Left ventricle myocardium superior (tissue), 1 donor: ENCODE measurements at regions not wholly inside any gene's neighbourhood (a gene's known extent, or its start where the extent isn't known, plus 50 kb on each side); places are given as distances from the start of the nearest gene placed in this dataset.

Experiments
- ATAC-seq: fragments of 200-7000 bp; cut with Tn5 transposase; one replicate; pipeline ENCODE4 v1.9.1; 2020; ENCODE audit warnings: mild to moderate bottlenecking, moderate library complexity
- DNase-seq: peaks from one replicate; pipeline ENCODE4 v3.0.0-alpha.2; 2020
- intact Hi-C: fragments of 100-400 bp; cut with micrococcal nuclease; formaldehyde crosslinking; loops from one replicate; pipeline ENCODE4 v1.11.0; 2022
- donor health status: DM: no; HTN: yes; CAD: no; lungs with severe emphysema.

DNA sequence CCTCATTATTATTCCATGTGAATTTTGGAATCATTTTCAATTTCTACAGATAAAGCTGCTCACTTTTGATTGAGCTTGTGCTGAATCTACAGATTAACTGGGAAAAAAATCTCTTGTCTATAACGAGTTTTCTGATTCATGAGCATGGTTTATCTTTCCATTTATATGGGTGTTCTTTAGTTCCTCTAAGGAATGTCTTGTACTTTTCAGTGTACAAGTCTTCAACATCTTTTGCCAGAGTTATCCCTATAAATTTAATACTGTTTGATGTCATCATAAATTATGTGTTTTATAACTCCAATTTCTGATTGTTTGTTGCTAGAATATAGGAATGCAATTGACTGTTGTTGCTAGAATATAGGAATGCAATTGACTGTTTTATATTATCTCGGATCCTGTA lies 533.8 kb downstream of the OLFM4 start:
- intact Hi-C loops = no loop called here
- no peak for ATAC-seq
- no peak for DNase-seq

DNA sequence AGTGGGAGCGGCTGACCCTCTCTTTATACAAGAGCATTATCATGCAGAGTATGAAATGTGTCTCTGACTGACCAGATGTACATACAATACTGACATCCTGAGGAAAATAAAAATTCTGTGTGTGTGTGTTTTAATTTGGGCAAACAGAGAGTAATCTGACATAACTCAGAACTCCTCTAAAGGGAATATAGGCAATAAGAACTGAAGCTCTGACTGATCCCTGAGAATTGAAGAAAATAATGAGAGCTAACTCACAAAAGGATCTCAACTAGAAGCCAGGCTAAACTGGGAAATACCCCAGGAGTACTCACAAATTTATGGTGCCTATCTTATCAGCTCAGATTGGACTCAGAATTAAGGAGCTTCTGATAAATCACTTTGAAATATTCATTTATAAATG lies 539.9 kb downstream of the OLFM4 start:
- intact Hi-C loops = no loop called here
- DNase-seq = no peak
- no peak for ATAC-seq

DNA sequence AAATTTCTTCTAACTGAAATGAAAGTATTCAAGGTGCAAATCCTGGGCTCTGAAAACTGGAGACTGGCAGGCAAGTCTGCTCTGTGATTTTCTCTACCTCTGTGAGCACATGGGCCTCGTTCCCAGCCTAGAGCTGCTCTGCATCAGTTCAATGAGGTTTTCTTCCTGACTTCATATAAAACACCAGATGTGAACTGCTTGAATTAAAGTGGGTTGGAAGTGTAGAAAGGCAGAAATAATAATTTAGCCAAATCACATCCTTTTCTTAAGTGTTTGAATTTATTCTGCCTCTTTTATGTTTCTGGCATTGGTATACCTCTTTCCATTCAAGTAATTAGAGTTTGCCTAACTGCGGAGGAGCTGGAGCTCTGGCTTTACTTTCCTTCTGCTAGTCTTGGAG lies 540.8 kb downstream of the OLFM4 start:
- intact Hi-C loops = no loop called here
- ATAC-seq = no peak
- DNase-seq = no peak

DNA sequence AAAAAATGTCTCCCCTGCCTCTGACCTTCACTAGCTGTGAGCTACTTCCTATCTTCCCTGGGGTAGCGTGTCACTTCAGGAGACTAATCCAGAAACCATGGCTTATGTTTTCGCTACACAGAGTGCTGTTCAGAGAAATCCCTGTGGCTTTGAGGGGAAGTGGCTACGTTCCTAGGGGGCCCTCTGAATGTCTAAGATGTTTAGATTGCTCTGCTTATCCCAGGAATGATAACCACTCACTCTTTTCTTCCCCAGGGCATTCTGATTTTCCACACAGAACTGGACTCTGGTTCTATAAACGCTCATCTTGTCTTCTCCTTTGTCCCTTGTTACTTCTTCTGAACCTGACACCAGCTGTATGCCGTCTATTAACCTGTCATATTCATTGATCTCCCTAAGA lies 572.5 kb downstream of the OLFM4 start:
- DNase-seq (no peak), ATAC-seq (no peak)
- intact Hi-C loops = no loop called here

DNA sequence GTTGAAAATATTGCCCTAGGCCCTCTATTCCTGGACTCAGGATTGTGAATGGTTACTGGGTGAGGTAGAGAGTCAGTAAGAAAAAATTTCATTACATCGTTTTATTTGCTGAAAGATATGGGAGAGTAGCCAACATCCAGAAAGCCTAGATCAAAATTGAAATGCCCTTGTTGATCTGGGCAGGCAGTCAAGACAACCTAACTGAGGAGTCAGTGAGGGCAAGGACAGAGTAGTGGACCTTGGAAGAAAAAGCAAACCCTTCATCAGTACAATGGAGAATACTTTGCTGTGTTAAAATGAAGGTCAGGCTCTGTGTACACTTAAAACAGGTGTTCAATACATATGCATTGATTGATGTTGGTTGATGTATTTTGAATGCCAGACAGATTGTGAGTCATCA lies 576.7 kb downstream of the OLFM4 start:
- intact Hi-C loops = no loop called here
- no peak for DNase-seq
- no peak for ATAC-seq

DNA sequence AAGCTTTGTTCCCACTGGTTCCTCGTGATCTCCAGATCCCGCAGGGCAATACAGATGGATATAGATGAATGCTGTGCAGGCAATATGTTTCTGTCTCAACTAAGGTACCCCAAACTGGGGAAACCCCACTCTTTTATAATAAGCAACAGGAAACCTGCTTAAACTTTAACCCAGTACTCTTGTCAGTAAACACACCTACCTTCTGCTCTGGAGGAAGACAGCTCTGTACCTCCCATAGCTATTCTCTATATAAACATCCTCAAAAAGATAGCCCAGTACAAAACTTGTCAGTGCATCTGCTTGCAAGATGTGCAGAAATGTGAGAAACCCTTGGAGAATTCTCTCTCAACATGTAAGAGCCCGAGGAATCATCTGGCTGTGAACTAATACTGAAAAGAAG lies 583.6 kb downstream of the OLFM4 start:
- no peak for DNase-seq
- intact Hi-C loops = no loop called here
- ATAC-seq = no peak

DNA sequence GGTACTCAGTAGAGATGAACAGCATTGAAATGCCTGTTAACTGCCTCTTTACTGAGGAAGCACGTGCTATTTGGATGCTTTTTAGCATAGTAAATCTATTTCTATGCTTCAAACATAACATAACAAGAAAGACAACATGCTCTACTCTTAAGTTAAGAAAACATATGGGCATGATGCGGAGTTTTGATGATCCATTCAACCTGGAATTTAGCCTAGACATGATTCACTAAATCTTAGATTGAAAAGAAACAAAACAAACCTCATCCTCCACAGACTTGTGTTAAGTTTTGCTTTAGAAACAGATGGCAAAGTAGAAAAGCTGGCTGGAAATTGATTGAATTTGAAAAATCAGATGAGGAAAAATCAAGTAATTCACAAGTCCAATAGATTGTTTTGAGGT lies 593.8 kb downstream of the OLFM4 start:
- DNase-seq (no peak), ATAC-seq (no peak)
- intact Hi-C loops = no loop called here

DNA sequence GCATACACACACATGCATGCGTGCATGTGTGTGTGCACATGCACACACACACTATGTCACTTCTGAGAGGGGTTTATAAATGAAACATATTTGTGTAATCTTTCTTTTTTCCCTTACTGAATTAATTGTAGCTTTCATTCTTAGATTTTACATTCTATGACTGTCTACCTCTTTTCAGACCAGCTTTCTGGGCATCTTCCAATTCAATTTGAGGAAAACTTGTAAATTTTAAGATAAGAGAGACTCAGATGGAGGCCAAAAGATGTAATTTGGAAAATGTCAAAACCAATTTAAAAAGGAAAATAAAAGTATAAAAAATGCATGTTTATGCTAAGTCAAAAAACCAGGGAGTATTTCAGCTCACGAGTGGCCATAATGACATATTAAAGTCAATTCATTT lies 594.5 kb downstream of the OLFM4 start:
- intact Hi-C loops = no loop called here
- DNase-seq (no peak), ATAC-seq (no peak)

DNA sequence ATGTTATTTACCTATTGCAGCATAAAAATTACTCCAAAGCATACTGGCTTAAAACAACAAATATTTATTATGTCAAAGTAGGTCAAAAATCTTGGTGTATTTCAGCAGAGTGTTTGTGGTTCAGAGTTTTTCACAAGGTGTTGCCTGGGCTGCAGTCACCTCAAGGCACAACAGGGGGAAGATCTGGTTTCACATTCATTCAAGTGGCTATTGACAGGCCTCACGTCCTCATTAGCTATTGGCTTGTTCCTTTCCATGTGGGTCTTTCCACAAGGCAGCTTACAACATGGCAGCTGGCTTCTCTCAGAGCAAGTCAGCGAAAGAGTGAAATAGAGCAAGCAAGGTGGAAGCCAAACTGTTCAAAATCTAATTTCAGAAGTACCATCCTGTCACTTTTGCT lies 602.9 kb downstream of the OLFM4 start:
- no peak for DNase-seq
- intact Hi-C loops = no loop called here
- ATAC-seq = no peak

DNA sequence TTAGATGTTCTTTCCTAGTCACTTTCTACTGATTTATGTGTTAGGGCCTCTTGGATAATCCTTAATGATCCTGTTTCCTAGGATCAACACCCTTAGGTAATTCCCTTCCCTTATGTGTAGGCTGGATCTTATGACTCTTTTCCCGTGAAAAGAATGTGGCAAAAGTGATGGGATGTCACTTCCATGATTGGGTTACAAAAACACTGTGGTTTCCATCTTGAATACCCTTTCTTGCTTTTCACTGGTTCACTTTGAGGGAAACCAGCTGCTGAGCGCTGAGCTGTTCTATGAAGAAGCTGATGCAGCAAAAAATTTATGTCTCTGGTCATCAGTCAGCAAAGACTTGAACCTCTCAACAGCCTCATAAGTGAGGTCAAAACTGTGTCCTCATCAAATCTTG lies 609.4 kb downstream of the OLFM4 start:
- no peak for DNase-seq
- no peak for ATAC-seq
- intact Hi-C loops = no loop called here

DNA sequence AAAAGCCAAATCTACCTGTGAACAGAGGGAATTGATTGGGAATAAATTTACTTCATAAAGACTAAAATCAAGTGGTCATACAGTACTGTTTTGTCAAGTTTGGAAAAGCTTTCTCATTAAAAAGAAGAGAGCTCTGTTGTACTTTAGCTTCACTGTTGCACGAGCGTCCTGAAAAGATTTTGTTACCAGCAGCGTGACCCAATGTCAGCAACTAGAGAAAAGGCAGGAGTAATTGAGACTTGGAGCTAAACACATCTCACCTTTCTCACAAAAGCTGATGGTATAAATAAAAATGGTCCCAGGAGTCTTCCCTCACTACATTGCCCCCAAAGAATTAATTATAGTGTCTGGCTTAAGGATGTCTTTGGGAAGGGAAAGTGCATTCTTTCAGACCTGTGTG lies 613.7 kb downstream of the OLFM4 start:
- DNase-seq = no peak
- intact Hi-C loops = no loop called here
- no peak for ATAC-seq

DNA sequence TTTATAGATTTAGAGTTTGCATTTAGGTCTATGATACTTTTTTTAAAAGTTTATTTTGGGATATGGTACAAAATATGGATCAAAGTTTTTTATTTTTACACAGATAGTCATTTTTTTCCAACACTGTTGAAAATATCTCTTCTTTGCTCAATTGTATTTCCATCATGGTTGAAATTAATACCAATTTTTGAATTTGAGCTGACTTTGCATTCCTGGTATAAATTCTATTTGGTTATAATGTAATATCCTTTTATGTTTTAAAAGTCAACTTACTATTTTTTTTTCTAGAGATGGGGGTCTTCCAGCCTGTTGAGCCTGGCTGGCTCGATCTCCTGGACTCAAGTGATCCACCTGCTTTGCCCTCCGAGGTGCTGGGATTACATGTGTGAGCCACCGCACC lies 620.1 kb downstream of the OLFM4 start:
- no peak for ATAC-seq
- no peak for DNase-seq
- intact Hi-C loops = no loop called here

DNA sequence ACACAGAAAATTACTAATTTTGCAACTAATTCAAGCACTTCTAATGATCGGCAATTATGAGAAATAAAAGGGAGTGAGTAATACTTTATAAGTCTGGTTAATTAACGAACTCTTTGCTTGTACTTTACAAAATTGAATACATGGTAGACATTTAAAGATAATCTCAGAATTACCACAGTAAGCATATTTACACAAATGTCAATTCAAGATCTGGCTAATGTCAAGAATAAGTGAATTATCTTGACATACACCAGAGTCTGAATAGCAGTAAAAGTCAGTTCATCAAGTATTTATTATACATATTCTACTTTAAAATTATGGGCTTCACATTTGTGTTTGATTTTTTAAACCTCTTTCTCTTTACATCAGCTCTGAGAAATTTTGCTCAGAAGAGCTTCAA lies 643.4 kb downstream of the OLFM4 start:
- ATAC-seq (no peak), DNase-seq (no peak)
- intact Hi-C loops = no loop called here

DNA sequence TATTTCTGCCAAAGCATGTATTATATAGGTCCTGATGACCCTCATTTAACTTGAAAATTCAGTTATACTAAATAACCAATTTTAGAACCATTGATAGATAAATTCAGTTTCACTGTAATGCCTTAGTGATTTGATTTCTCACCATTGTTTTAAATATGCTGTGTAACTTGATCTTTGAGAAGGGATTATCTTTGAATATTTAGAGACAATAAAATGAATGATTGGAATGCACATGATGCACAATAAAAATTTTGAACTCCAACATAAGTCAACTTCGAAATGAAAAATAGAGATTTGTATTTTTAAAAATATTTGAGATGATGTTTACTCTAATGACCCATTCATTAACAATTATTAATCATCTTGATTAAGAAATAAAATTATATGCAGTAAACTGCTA lies 654.5 kb downstream of the OLFM4 start:
- intact Hi-C loops = no loop called here
- no peak for ATAC-seq
- DNase-seq = no peak

DNA sequence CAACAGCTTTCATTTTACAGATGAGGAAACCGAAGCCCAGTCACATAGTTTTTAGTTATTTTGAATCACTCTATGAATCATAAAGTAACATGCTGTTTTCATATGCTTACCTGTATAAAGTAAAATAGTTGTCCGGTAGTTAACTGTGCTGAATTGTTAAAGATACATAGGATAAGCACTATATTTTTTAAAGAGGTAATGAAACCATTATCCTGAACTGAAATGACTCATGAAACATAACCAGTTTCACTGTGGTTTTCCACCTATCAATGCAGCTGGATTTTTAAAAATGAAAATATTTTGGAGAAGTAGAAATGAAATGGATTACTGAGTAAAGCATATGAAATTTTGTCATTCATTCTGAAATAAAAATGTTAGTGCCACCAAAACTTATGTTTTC lies 655.0 kb downstream of the OLFM4 start:
- DNase-seq = no peak
- intact Hi-C loops = no loop called here
- no peak for ATAC-seq

DNA sequence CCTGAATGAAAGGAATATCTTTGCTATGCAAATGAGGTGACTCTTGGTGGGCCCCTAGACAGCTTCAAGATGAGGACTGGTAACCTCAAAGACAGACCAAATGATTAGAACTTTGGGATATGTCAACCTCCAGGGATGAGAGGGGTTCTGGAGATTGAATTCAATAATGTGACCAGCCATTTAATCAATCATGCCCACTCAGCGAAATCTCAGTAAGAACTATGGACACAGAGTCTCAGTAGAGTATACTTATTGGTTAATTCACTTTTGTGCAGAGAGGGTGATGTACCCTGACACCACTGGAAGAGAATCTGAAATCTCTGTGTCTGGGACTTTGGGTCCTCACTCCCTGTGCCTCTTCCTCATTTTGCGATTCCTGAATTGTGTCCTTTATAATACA lies 662.8 kb downstream of the OLFM4 start:
- ATAC-seq (no peak), DNase-seq (no peak)
- intact Hi-C loops = no loop called here

DNA sequence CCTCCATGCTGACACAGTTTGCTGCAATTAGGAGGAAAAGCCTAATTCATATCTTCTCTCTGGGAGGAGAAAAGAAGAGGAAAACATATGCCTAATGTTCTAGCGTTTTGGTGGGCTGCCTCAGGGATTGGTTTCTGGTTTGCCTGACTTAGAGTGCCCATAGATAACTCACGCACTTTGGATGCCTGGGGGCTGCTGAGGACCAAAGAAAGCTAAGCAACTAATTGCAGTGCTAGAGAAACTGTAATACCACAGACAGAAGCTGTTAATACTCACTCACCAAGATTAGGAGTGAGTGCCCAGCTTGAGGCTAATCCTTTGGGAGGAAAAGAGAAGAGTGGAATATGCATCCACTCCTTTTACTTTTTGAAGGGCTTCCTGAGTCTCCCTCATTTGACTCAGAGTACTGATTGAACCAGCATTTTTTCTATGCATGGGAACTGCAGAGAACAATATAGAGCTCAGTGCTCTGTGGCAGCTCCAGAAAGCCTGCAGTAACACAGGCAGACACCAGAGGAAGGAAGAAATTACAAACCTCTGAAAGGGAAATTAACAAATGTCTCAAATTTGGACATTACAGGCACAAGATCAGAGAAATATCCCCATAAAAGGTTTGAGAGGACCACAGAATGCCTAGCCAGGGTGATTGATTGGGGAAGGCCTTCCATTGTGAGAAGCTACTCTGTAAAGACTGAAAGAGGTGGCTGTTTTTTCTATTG lies 666.4 kb downstream of the OLFM4 start:
- ATAC-seq (no peak), DNase-seq (no peak)
- intact Hi-C loops = no loop called here

DNA sequence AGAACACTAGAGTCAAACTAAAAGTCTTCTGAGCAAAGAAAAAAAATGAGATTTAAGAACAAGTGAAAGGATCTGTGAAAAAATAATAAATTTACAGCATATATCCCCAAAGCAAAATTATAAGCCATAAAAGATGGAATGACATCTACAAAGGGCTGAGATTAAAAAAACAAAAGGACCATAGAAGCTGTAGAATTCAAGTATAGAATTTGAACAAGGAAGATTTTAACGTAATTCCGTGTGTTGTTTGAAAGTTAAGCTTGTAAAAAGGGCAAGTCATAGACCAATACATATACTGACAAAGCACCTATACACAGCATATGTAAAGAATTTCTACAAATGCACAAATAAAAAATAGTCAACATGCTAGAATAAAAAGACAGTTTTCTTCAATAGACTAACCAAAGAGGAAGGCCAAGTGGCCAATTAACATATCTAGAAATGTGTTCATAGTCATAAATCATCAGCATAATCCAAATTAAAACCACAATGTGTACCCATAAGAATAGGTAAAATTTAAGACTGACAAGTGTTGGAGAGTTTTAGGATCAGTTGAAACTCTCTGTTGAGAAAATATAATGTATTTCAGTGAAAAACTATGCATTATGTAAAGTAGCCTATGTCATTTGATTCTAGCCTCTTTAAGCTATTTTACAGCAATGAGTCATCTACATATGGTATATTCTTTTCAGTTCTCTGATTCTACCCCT lies 674.9 kb downstream of the OLFM4 start:
- no peak for ATAC-seq
- intact Hi-C loops = no loop called here
- no peak for DNase-seq

DNA sequence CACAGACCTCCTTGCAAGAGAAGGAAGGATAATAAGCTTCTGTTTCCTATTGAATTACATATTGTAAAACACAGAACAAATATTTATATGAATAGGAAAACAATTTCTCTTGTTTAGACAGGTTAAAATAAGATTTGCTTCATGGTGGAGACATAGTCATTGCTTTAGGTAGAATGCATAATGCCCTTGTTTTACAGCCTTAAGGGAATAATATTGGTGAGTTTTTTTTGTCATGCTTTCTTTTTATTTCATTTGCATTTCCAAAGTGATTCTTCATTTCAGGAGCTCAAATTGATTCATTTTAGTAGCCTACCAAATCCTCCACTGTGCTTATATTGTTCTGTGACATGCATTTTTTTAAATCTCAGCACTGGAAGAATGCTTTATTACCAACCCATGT lies 690.7 kb downstream of the OLFM4 start:
- no peak for DNase-seq
- ATAC-seq = no peak
- intact Hi-C loops = no loop called here

DNA sequence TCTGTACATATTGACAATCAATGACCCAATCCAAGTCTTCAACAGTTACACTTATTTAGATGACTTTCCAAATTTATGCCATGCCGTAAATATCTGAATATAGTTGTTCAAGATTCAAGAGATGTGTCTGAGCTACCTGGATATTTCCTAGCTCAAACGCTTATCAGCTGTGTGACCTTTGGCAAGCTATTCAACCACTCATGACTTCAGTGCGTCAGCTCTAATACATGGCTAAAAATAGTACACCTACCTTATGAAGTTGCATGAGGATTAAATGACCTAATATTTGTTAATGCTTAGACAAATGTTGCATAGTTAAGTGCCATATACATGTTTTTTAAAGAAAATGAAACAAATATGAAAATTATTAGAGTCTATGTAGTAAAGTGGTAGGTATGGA lies 704.1 kb downstream of the OLFM4 start:
- ATAC-seq (no peak), DNase-seq (no peak)
- intact Hi-C loops = no loop called here

DNA sequence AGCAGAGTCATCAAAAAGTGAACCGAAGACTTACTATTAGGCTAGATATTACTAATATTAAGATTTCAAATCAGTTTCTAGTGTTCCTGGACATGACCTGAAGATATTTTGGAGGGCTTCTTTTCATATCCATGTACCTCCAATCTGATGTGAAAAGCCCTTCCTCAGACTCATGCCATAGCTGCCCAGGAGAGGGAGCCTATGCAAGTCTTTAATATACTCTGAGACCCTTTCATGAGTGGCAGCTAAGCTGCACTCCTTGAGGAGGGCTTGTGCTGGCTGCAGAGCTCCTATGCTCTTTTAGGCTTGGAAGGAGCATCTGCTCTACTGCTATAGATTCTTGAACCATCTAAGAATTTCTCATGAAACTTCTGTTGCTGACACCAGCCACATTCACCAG lies 715.3 kb downstream of the OLFM4 start:
- intact Hi-C loops = no loop called here
- ATAC-seq = no peak
- DNase-seq = no peak
